Activated T-cell treated with anti-CD3 and anti-CD28 coated beads for 48 hours (primary cell): ENCODE measurements at regions not wholly inside any gene's neighbourhood (a gene's known extent, or its start where the extent isn't known, plus 50 kb on each side); places are given as distances from the start of the nearest gene placed in this dataset.

Experiments
- DNase-seq: peaks from one replicate; pipeline ENCODE4 v3.0.0-alpha.2; 2020; ENCODE audit warnings: low read depth

GRCh38 chr5:68942169-68942568 is 151.6 kb upstream of the SLC30A5 start:
- DNase-seq = no peak

- DNase-seq = no peak
Measured at GRCh38 chr5:68946728-68947127, 147.1 kb upstream of the SLC30A5 start.

GRCh38 chr5:68947986-68948385 is 145.8 kb upstream of the SLC30A5 start:
- no peak for DNase-seq

- no peak for DNase-seq
Measured at GRCh38 chr5:68949256-68949655, 144.6 kb upstream of the SLC30A5 start.

GRCh38 chr5:68949711-68950110 is 144.1 kb upstream of the SLC30A5 start:
- DNase-seq = no peak

GRCh38 chr5:68950125-68950524 is 143.7 kb upstream of the SLC30A5 start:
- no peak for DNase-seq

GRCh38 chr5:68950930-68951329 is 142.9 kb upstream of the SLC30A5 start:
- DNase-seq = no peak

- DNase-seq = no peak
Measured at GRCh38 chr5:68953231-68953874, 140.5 kb upstream of the SLC30A5 start.

- no peak for DNase-seq
Measured at GRCh38 chr5:68953875-68954617, 139.8 kb upstream of the SLC30A5 start.

GRCh38 chr5:68954618-68954910 is 139.2 kb upstream of the SLC30A5 start:
- no peak for DNase-seq

GRCh38 chr5:68957591-68957990 is 136.2 kb upstream of the SLC30A5 start:
- DNase-seq = no peak

- no peak for DNase-seq
Measured at GRCh38 chr5:68958428-68958827, 135.4 kb upstream of the SLC30A5 start.

- DNase-seq = no peak
Measured at GRCh38 chr5:68960456-68960855, 133.4 kb upstream of the SLC30A5 start.

GRCh38 chr5:68960961-68961360 is 132.9 kb upstream of the SLC30A5 start:
- no peak for DNase-seq

GRCh38 chr5:68961762-68962161 is 132.1 kb upstream of the SLC30A5 start:
- no peak for DNase-seq

- peak; percentile 8 for DNase-seq
Measured at GRCh38 chr5:68962757-68963484, 130.9 kb upstream of the SLC30A5 start.

GRCh38 chr5:68964679-68965078 is 129.1 kb upstream of the SLC30A5 start:
- DNase-seq = no peak

GRCh38 chr5:68965926-68966325 is 127.9 kb upstream of the SLC30A5 start:
- no peak for DNase-seq

- DNase-seq = no peak
Measured at GRCh38 chr5:68966596-68966995, 127.2 kb upstream of the SLC30A5 start.

- DNase-seq = no peak
Measured at GRCh38 chr5:68968429-68968828, 125.4 kb upstream of the SLC30A5 start.

- no peak for DNase-seq
Measured at GRCh38 chr5:68970617-68971016, 123.2 kb upstream of the SLC30A5 start.

GRCh38 chr5:68973696-68974095 is 120.1 kb upstream of the SLC30A5 start:
- DNase-seq = no peak

GRCh38 chr5:68983043-68983442 is 110.8 kb upstream of the SLC30A5 start:
- DNase-seq = no peak
